Liver (tissue), 8 donors: ENCODE measurements at regions not wholly inside any gene's neighbourhood (a gene's known extent, or its start where the extent isn't known, plus 50 kb on each side); places are given as distances from the start of the nearest gene placed in this dataset.

Source experiments
- DNase-seq: peaks from one replicate; pipeline ENCODE4 v3.0.0-alpha.2; 2017; ENCODE audit warnings: low spot score
- H3K27ac ChIP-seq, 2 donors: one replicate each; pipeline ENCODE4 v1.7.0; 2013; ENCODE audit warnings: inconsistent platforms in 2 of 2, low read length in 2 of 2, control low read depth in 1 of 2, low read depth in 1 of 2, mild to moderate bottlenecking in 1 of 2
- H3K27me3 ChIP-seq, 4 donors: one replicate each; pipeline versions ENCODE4 v1.6.1 to v1.7.0; 2013; ENCODE audit warnings: low read length in 3 of 4, inconsistent platforms in 1 of 4, mild to moderate bottlenecking in 1 of 4, moderate library complexity in 1 of 4; ENCODE audit not compliant: control insufficient read depth in 4 of 4, insufficient read depth in 4 of 4
- H3K36me3 ChIP-seq, 4 donors: one replicate each; pipeline versions ENCODE4 v1.6.1 to v1.7.0; 2013; ENCODE audit warnings: low read length in 3 of 4, mild to moderate bottlenecking in 3 of 4, low read depth in 1 of 4, moderate library complexity in 1 of 4; ENCODE audit not compliant: control insufficient read depth in 4 of 4, insufficient read depth in 3 of 4
- H3K4me1 ChIP-seq, 4 donors: one replicate each; pipeline versions ENCODE4 v1.6.1 to v1.7.0; 2013; ENCODE audit warnings: low read length in 3 of 4, mild to moderate bottlenecking in 3 of 4, moderate library complexity in 1 of 4; ENCODE audit not compliant: control insufficient read depth in 4 of 4, insufficient read depth in 4 of 4
- H3K4me3 ChIP-seq, 3 donors: one replicate each; pipeline versions ENCODE4 v1.6.1 to v1.7.0; 2013; ENCODE audit warnings: low read length in 3 of 3, control low read depth in 1 of 3, low read depth in 1 of 3, mild to moderate bottlenecking in 1 of 3
- H3K9ac ChIP-seq, 2 donors: one replicate each; pipeline ENCODE4 v1.7.0; 2013; ENCODE audit warnings: low read length in 2 of 2, mild to moderate bottlenecking in 2 of 2, moderate library complexity in 2 of 2, control low read depth in 1 of 2, low read depth in 1 of 2
- H3K9me3 ChIP-seq, 4 donors: one replicate each; pipeline versions ENCODE4 v1.6.1 to v1.7.0; 2013; ENCODE audit warnings: low read length in 3 of 4; ENCODE audit not compliant: control insufficient read depth in 4 of 4
- EGR1 ChIP-seq, 2 donors: IDR thresholded peaks; 2 replicates each; pipeline ENCODE4 v1.6.1; 2016 to 2018; ENCODE audit warnings: antibody characterized with exemption in 2 of 2, low read depth in 2 of 2
- FOXA2 ChIP-seq: IDR thresholded peaks from 2 replicates; pipeline ENCODE4 v1.6.1; 2016; ENCODE audit warnings: antibody characterized with exemption
- GABPA ChIP-seq, 2 donors: IDR thresholded peaks in 1 of 2; conservative IDR thresholded peaks in 1 of 2; 2 replicates each; pipeline ENCODE4 v1.6.1; 2016; ENCODE audit warnings: antibody characterized with exemption in 2 of 2, mild to moderate bottlenecking in 1 of 2, moderate library complexity in 1 of 2
- HNF4A ChIP-seq, 2 donors: conservative IDR thresholded peaks; 2 replicates each; pipeline ENCODE4 v1.6.1; 2016; ENCODE audit warnings: antibody characterized with exemption in 2 of 2, mild to moderate bottlenecking in 2 of 2
- JUND ChIP-seq, 2 donors: IDR thresholded peaks; 2 replicates each; pipeline ENCODE4 v1.6.1; 2016; ENCODE audit warnings: antibody characterized with exemption in 2 of 2
- NR2F2 ChIP-seq: IDR thresholded peaks from 2 replicates; pipeline ENCODE4 v1.6.1; 2016; ENCODE audit warnings: antibody characterized with exemption
- RAD21 ChIP-seq, 2 donors: IDR thresholded peaks; 2 replicates each; pipeline ENCODE4 v1.6.1; 2016; ENCODE audit warnings: antibody characterized with exemption in 2 of 2, mild to moderate bottlenecking in 2 of 2
- RXRA ChIP-seq, 2 donors: IDR thresholded peaks; 2 replicates each; pipeline ENCODE4 v1.6.1; 2017 to 2018; ENCODE audit warnings: antibody characterized with exemption in 2 of 2, mild to moderate bottlenecking in 1 of 2
- SP1 ChIP-seq: IDR thresholded peaks from 2 replicates; pipeline ENCODE4 v1.6.1; 2018; ENCODE audit warnings: antibody characterized with exemption, mild to moderate bottlenecking
- TAF1 ChIP-seq: conservative IDR thresholded peaks from 2 replicates; pipeline ENCODE4 v1.6.1; 2016; ENCODE audit warnings: antibody characterized with exemption, mild to moderate bottlenecking
- YY1 ChIP-seq: IDR thresholded peaks from 2 replicates; pipeline ENCODE4 v1.6.1; 2016; ENCODE audit warnings: antibody characterized with exemption, mild to moderate bottlenecking
- WGBS: extraction: QIAGEN DNeasy Blood & Tissue Kit; methylation state at CpG from one replicate; pipeline ENCODE4 v1.1.7; 2013; 5-methylcytosine and 5-hydroxymethylcytosine counted together
- TF ChIP-seq, protein P1 (sequence below): IDR thresholded peaks from 2 replicates; pipeline ENCODE4 v1.6.1; 2016; ENCODE audit warnings: antibody characterized with exemption, mild to moderate bottlenecking
- TF ChIP-seq, protein P2 (sequence below): IDR thresholded peaks from 2 replicates; pipeline ENCODE4 v1.6.1; 2016; ENCODE audit warnings: antibody characterized with exemption
- TF ChIP-seq, protein P3 (sequence below): fragments of 150-350 bp; IDR thresholded peaks from 2 replicates; pipeline ENCODE4 v1.5.1; 2017; ENCODE audit warnings: improper control_type of control experiment, low read depth, low read length; ENCODE audit not compliant: missing input control
- donor health status: healthy.
- donor health status: healthy.
- donor health status: healthy.
- donor health status: healthy.
- donor health status: healthy.

DNA sequence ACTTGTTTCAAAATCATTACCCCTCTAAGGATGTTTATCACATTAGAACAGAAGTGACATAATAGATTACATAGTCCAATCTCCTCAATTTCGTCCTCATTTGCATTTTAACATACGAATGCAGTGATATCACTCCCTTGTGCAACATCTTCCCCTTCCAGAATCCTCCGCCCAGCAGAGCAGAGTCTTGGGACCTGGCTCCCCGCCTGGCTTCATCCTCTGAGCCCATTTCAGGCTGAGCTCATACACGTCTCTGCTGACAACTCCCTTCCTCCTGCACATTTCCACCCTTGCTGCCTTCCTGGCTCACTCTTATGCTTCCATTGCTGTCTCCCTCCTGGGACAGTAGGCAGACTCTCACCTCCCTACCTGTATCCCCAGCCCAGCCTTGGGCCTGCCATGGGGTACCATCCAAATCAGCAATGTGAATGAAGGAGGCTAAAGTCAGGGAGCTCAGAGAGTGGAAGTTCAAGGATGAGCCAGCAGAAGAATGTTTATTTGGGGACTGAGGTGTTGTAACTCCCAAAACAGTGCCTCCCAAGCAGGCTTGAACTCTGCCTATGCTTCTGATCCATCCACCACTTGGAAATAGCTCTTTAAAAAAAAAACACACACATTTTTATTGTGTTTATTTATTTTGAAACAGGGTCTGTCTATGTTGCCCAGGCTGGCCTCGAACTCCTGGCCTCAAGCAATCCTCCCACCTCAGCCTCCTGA, 165.2 kb downstream of the TMEM200C start:
- TF ChIP-seq RXRA (IDR thresholded peaks at IDR 0.05): no peak
- 64% methylated on average over 6 of the region's 6 CpGs for WGBS
- no peaks in the 10 kb centered on the region for H3K9me3 ChIP-seq
- no peaks in the 10 kb centered on the region for H3K4me1 ChIP-seq
- DNase-seq: no peak
- no peak overlapping the region for H3K4me3 ChIP-seq
- no peak overlapping the region for H3K27ac ChIP-seq
- H3K36me3 ChIP-seq: no peaks in the 10 kb centered on the region
- no peak overlapping the region for H3K9ac ChIP-seq
- peaks cover 0 to 2% (median 0%) of the 10 kb centered on the region in 4 donors for H3K27me3 ChIP-seq

DNA sequence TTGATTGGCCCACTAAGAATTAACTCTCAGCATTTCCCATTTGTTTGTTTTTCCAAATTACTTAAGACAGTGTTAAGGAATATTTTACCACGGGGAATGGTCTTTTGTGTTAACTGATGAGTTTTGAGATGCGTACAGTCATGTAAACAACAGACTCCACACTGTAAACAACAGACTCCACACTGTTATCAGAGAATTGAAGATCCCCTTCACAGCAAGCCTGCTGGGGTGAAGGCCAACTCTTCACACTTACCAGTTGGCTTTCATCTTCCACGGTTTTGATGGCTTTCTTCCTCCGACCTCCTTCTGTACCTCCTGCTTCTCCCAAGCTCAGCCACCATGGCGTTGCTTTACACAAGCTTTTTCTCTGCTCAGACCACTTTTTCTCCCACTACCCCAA, 166.8 kb downstream of the TMEM200C start:
- Histone ChIP-seq H3K4me1 (no peaks in the 10 kb centered on the region), H3K36me3 (no peaks in the 10 kb centered on the region), H3K4me3 (no peak overlapping the region), H3K9ac (no peak overlapping the region), H3K27me3 (peaks cover 0 to 4% (median under 1%) of the 10 kb centered on the region in 4 donors), H3K27ac (no peak overlapping the region), H3K9me3 (no peaks in the 10 kb centered on the region)
- 25% methylated on average over 5 of the region's 5 CpGs for WGBS
- DNase-seq: no peak
- TF ChIP-seq, protein P1, sequence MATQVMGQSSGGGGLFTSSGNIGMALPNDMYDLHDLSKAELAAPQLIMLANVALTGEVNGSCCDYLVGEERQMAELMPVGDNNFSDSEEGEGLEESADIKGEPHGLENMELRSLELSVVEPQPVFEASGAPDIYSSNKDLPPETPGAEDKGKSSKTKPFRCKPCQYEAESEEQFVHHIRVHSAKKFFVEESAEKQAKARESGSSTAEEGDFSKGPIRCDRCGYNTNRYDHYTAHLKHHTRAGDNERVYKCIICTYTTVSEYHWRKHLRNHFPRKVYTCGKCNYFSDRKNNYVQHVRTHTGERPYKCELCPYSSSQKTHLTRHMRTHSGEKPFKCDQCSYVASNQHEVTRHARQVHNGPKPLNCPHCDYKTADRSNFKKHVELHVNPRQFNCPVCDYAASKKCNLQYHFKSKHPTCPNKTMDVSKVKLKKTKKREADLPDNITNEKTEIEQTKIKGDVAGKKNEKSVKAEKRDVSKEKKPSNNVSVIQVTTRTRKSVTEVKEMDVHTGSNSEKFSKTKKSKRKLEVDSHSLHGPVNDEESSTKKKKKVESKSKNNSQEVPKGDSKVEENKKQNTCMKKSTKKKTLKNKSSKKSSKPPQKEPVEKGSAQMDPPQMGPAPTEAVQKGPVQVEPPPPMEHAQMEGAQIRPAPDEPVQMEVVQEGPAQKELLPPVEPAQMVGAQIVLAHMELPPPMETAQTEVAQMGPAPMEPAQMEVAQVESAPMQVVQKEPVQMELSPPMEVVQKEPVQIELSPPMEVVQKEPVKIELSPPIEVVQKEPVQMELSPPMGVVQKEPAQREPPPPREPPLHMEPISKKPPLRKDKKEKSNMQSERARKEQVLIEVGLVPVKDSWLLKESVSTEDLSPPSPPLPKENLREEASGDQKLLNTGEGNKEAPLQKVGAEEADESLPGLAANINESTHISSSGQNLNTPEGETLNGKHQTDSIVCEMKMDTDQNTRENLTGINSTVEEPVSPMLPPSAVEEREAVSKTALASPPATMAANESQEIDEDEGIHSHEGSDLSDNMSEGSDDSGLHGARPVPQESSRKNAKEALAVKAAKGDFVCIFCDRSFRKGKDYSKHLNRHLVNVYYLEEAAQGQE: no peak
- TF ChIP-seq, protein P2, sequence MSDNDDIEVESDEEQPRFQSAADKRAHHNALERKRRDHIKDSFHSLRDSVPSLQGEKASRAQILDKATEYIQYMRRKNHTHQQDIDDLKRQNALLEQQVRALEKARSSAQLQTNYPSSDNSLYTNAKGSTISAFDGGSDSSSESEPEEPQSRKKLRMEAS: no peak
- TF ChIP-seq EGR1 (IDR thresholded peaks at IDR 0.05; ENCODE audit: low read depth in 2 of 2) (no peak), SP1 (no peak), FOXA2 (no peak), TAF1 (no peak), RAD21 (IDR thresholded peaks at IDR 0.05) (no peak), GABPA (IDR thresholded peaks at IDR 0.05 in 1 of 2, conservative IDR thresholded peaks at IDR 0.05 in 1 of 2) (no peak), JUND (IDR thresholded peaks at IDR 0.05) (no peak), YY1 (no peak), HNF4A (conservative IDR thresholded peaks at IDR 0.05) (no peak), NR2F2 (no peak)
- TF ChIP-seq, protein P3, sequence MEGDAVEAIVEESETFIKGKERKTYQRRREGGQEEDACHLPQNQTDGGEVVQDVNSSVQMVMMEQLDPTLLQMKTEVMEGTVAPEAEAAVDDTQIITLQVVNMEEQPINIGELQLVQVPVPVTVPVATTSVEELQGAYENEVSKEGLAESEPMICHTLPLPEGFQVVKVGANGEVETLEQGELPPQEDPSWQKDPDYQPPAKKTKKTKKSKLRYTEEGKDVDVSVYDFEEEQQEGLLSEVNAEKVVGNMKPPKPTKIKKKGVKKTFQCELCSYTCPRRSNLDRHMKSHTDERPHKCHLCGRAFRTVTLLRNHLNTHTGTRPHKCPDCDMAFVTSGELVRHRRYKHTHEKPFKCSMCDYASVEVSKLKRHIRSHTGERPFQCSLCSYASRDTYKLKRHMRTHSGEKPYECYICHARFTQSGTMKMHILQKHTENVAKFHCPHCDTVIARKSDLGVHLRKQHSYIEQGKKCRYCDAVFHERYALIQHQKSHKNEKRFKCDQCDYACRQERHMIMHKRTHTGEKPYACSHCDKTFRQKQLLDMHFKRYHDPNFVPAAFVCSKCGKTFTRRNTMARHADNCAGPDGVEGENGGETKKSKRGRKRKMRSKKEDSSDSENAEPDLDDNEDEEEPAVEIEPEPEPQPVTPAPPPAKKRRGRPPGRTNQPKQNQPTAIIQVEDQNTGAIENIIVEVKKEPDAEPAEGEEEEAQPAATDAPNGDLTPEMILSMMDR: no peak
